ENCODE measurements at regions not wholly inside any gene's neighbourhood (a gene's known extent, or its start where the extent isn't known, plus 50 kb on each side); places are given as distances from the start of the nearest gene placed in this dataset.

GRCh38 chr6:108748959-108749358, 99.3 kb upstream of the ARMC2 start:
- no peak for DNase-seq
- Histone ChIP-seq H3K36me3 (replicated peaks) (no peaks in the 10 kb centered on the region), H3K4me3 (ENCODE audit: low read depth, low read length) (no peak overlapping the region), H3K27ac (no peak overlapping the region), H3K27me3 (replicated peaks) (no peaks in the 10 kb centered on the region)
- TF ChIP-seq CTCF (IDR thresholded peaks at IDR 0.05; ENCODE audit: low read depth, low read length, missing control alignments) = no peak
- in situ Hi-C loops (cut with HindIII; ENCODE audit: low pct_ligation_motif_present, low sequenced_read_pairs) = no loop called here

GRCh38 chr6:108750801-108751200, 97.4 kb upstream of the ARMC2 start:
- no peaks in the 10 kb centered on the region for H3K36me3 ChIP-seq (replicated peaks)
- H3K4me3 ChIP-seq (ENCODE audit: low read depth, low read length) = no peak overlapping the region
- DNase-seq = no peak
- in situ Hi-C loops (cut with HindIII; ENCODE audit: low pct_ligation_motif_present, low sequenced_read_pairs) = no loop called here
- no peak for TF ChIP-seq CTCF (IDR thresholded peaks at IDR 0.05; ENCODE audit: low read depth, low read length, missing control alignments)
- H3K27ac ChIP-seq = no peak overlapping the region
- H3K27me3 ChIP-seq (replicated peaks) = no peaks in the 10 kb centered on the region

GRCh38 chr6:108751282-108751681, 96.9 kb upstream of the ARMC2 start:
- Histone ChIP-seq H3K27me3 (replicated peaks) (no peaks in the 10 kb centered on the region), H3K4me3 (ENCODE audit: low read depth, low read length) (no peak overlapping the region), H3K27ac (no peak overlapping the region), H3K36me3 (replicated peaks) (no peaks in the 10 kb centered on the region)
- in situ Hi-C loops (cut with HindIII; ENCODE audit: low pct_ligation_motif_present, low sequenced_read_pairs) = no loop called here
- no peak for DNase-seq
- no peak for TF ChIP-seq CTCF (IDR thresholded peaks at IDR 0.05; ENCODE audit: low read depth, low read length, missing control alignments)

GRCh38 chr6:108751851-108752732, 96.1 kb upstream of the ARMC2 start:
- Histone ChIP-seq H3K27me3 (replicated peaks) (no peaks in the 10 kb centered on the region), H3K4me3 (ENCODE audit: low read depth, low read length) (no peak overlapping the region), H3K27ac (no peak overlapping the region), H3K36me3 (replicated peaks) (no peaks in the 10 kb centered on the region)
- in situ Hi-C loops (cut with HindIII; ENCODE audit: low pct_ligation_motif_present, low sequenced_read_pairs) = no loop called here
- no peak for TF ChIP-seq CTCF (IDR thresholded peaks at IDR 0.05; ENCODE audit: low read depth, low read length, missing control alignments)
- DNase-seq = no peak

- Histone ChIP-seq H3K27me3 (replicated peaks) (no peaks in the 10 kb centered on the region), H3K4me3 (ENCODE audit: low read depth, low read length) (no peak overlapping the region), H3K27ac (no peak overlapping the region), H3K36me3 (replicated peaks) (no peaks in the 10 kb centered on the region)
- no peak for DNase-seq
- TF ChIP-seq CTCF (IDR thresholded peaks at IDR 0.05; ENCODE audit: low read depth, low read length, missing control alignments) = no peak
- in situ Hi-C loops (cut with HindIII; ENCODE audit: low pct_ligation_motif_present, low sequenced_read_pairs) = no loop called here
These were observed 95.3 kb upstream of the ARMC2 start for GRCh38 chr6:108752733-108753590.
